ENCODE measurements at regions not wholly inside any gene's neighbourhood (a gene's known extent, or its start where the extent isn't known, plus 50 kb on each side); places are given as distances from the start of the nearest gene placed in this dataset.

- Histone ChIP-seq H3K9me3 (ENCODE audit: low read length) (no peaks in the 10 kb centered on the region), H3K4me1 (ENCODE audit: insufficient read depth, low read length, poor library complexity, severe bottlenecking) (no peaks in the 10 kb centered on the region), H3K79me2 (ENCODE audit: insufficient read depth, low read depth, low read length) (no peaks in the 10 kb centered on the region), H3K4me3 (ENCODE audit: low read depth, low read length, poor library complexity, severe bottlenecking) (no peak overlapping the region), H3K27ac (ENCODE audit: low read depth, low read length, poor library complexity, severe bottlenecking) (no peak overlapping the region), H3K4me2 (ENCODE audit: low read length) (no peak overlapping the region), H2AFZ (ENCODE audit: low read length) (no peak overlapping the region), H4K20me1 (ENCODE audit: insufficient read depth, low read length) (no peaks in the 10 kb centered on the region), H3K36me3 (ENCODE audit: insufficient read depth, low read length) (no peaks in the 10 kb centered on the region), H3K9me2 (ENCODE audit: insufficient read depth, low read length) (no peaks in the 10 kb centered on the region)
- TF ChIP-seq, protein P1, sequence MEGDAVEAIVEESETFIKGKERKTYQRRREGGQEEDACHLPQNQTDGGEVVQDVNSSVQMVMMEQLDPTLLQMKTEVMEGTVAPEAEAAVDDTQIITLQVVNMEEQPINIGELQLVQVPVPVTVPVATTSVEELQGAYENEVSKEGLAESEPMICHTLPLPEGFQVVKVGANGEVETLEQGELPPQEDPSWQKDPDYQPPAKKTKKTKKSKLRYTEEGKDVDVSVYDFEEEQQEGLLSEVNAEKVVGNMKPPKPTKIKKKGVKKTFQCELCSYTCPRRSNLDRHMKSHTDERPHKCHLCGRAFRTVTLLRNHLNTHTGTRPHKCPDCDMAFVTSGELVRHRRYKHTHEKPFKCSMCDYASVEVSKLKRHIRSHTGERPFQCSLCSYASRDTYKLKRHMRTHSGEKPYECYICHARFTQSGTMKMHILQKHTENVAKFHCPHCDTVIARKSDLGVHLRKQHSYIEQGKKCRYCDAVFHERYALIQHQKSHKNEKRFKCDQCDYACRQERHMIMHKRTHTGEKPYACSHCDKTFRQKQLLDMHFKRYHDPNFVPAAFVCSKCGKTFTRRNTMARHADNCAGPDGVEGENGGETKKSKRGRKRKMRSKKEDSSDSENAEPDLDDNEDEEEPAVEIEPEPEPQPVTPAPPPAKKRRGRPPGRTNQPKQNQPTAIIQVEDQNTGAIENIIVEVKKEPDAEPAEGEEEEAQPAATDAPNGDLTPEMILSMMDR (conservative IDR thresholded peaks at IDR 0.05; ENCODE audit: low read length), result no peak
- TF ChIP-seq EZH2phosphoT487 (IDR thresholded peaks at IDR 0.05; ENCODE audit: borderline replicate concordance, low read depth, low read length), result no peak
- intact Hi-C loops (cut with micrococcal nuclease; ENCODE audit: unreplicated experiment), result no loop called here
- POLR2A ChIA-PET, result interaction anchor here (0.6 to 1.1 kb wide), 2 partner anchors 24 to 39 kb away, joined by 3 read pairs; no protein-coding TSS in a partner anchor
- BruUV-seq (replicated peaks), result no TSS peak
- CTCF ChIA-PET (ENCODE audit: unreplicated experiment), result no interaction called here
- no peak for DNase-seq (ENCODE audit: low spot score)
These were observed 99.0 kb downstream of the IER5 start for GRCh38 chr1:181187337-181188126.

DNA sequence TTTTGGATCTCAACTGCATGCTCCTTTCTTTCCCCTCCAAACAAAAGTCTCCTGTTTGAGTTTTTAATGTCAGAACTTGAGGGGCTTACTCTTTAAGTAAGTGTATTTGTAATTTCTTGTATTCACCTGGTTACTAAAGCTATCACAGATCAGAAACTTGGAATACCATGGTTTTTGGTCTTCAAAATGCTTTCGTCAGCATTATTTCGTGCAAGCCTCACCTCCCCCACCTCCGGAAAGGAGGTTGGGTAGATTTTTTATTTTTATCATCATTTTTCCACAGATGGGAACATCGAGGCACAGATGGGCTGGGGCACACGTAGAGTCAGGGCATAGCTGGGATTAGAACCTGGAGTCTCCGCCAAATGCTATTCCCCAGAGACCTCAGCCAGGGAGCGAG is 100.7 kb downstream of the IER5 start:
- Histone ChIP-seq H3K9me3 (ENCODE audit: low read length) (no peaks in the 10 kb centered on the region), H3K27ac (ENCODE audit: low read depth, low read length, poor library complexity, severe bottlenecking) (no peak overlapping the region), H3K4me3 (ENCODE audit: low read depth, low read length, poor library complexity, severe bottlenecking) (no peak overlapping the region), H3K9me2 (ENCODE audit: insufficient read depth, low read length) (no peaks in the 10 kb centered on the region), H2AFZ (ENCODE audit: low read length) (no peak overlapping the region), H3K36me3 (ENCODE audit: insufficient read depth, low read length) (no peaks in the 10 kb centered on the region), H4K20me1 (ENCODE audit: insufficient read depth, low read length) (no peaks in the 10 kb centered on the region), H3K4me2 (ENCODE audit: low read length) (no peak overlapping the region), H3K4me1 (ENCODE audit: insufficient read depth, low read length, poor library complexity, severe bottlenecking) (no peaks in the 10 kb centered on the region), H3K79me2 (ENCODE audit: insufficient read depth, low read depth, low read length) (no peaks in the 10 kb centered on the region)
- CTCF ChIA-PET (ENCODE audit: unreplicated experiment), result no interaction called here
- intact Hi-C loops (cut with micrococcal nuclease; ENCODE audit: unreplicated experiment), result no loop called here
- no TSS peak for BruUV-seq (replicated peaks)
- no peak for DNase-seq (ENCODE audit: low spot score)
- TF ChIP-seq, protein P1 (conservative IDR thresholded peaks at IDR 0.05; ENCODE audit: low read length), result no peak
- no peak for TF ChIP-seq EZH2phosphoT487 (IDR thresholded peaks at IDR 0.05; ENCODE audit: borderline replicate concordance, low read depth, low read length)
- POLR2A ChIA-PET, result no interaction called here

DNA sequence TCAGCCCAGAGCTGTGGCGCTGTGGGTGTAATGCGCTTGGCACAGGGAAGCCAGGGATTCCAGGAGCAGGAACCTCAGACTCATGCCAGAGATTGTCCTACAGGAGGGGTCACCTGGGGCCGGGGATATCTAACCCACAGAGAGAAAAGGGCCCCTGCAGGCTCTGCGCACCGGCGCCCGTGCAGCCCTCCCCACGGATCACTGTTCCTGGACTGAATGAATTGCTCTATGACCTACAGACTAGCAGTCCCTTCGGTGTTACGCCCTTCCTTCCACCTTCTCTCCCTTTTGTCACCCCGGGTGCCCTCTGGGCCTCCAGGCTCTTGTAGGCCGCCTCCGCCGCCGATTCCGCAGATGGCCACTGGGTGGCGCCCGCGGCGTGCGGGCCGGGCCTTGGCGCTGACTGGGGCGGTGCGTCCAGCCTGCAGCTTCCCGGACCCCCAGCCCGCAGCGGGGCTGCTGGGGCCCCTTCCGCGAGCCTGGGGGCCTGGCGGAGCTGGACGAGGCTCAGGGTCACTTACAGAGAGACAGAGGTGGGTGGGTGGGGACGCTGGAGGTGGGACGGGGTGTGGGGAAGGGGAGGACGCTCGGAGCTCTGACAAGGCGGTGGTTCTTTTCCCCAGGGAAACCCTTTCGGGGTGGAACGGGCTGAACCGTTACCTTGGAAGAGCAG is 101.3 kb downstream of the IER5 start:
- Histone ChIP-seq H3K36me3 (ENCODE audit: insufficient read depth, low read length) (no peaks in the 10 kb centered on the region), H3K4me1 (ENCODE audit: insufficient read depth, low read length, poor library complexity, severe bottlenecking) (no peaks in the 10 kb centered on the region), H3K79me2 (ENCODE audit: insufficient read depth, low read depth, low read length) (no peaks in the 10 kb centered on the region), H4K20me1 (ENCODE audit: insufficient read depth, low read length) (no peaks in the 10 kb centered on the region), H3K4me3 (ENCODE audit: low read depth, low read length, poor library complexity, severe bottlenecking) (no peak overlapping the region), H3K9me3 (ENCODE audit: low read length) (no peaks in the 10 kb centered on the region), H3K4me2 (ENCODE audit: low read length) (peak overlapping the region; percentile 39; the same call in 1 of the 2 replicates), H2AFZ (ENCODE audit: low read length) (no peak overlapping the region), H3K9me2 (ENCODE audit: insufficient read depth, low read length) (no peaks in the 10 kb centered on the region), H3K27ac (ENCODE audit: low read depth, low read length, poor library complexity, severe bottlenecking) (no peak overlapping the region)
- peak; percentile 41 for DNase-seq (ENCODE audit: low spot score)
- intact Hi-C loops (cut with micrococcal nuclease; ENCODE audit: unreplicated experiment), result loop anchor here (1.0 kb wide), 1 partner anchor 233 kb away; no protein-coding TSS in a partner anchor
- BruUV-seq (replicated peaks), result no TSS peak
- no peak for TF ChIP-seq EZH2phosphoT487 (IDR thresholded peaks at IDR 0.05; ENCODE audit: borderline replicate concordance, low read depth, low read length)
- TF ChIP-seq, protein P1 (conservative IDR thresholded peaks at IDR 0.05; ENCODE audit: low read length), result peak; percentile 95
- ChIA-PET POLR2A (interaction anchor here (0.6 kb wide), 1 partner anchor 1452 kb away, joined by 3 read pairs; no protein-coding TSS in a partner anchor), CTCF (ENCODE audit: unreplicated experiment) (no interaction called here)
